ENCODE measurements at regions not wholly inside any gene's neighbourhood (a gene's known extent, or its start where the extent isn't known, plus 50 kb on each side); places are given as distances from the start of the nearest gene placed in this dataset.

- ATAC-seq (replicated peaks) = peak; percentile 54 to 59
- Mint-ChIP-seq H3K4me1 (peaks cover 0 to 7% of the 10 kb centered on the region in 2 donors), H3K27ac (no peak overlapping the region), H3K4me3 (no peak overlapping the region), H3K9me3 (no peaks in the 10 kb centered on the region), H3K27me3 (no peaks in the 10 kb centered on the region), H3K36me3 (no peaks in the 10 kb centered on the region)
- no peak for DNase-seq
Observed at GRCh38 chr13:103276775-103277498, 210.7 kb upstream of the SLC10A2 start.

- no peak overlapping the region for H3K27ac Mint-ChIP-seq
- ATAC-seq (replicated peaks) = no peak
- no peak overlapping the region for H3K4me3 Mint-ChIP-seq
Observed at GRCh38 chr13:103275722-103276121, 209.5 kb upstream of the SLC10A2 start.

GRCh38 chr13:103275081-103275480, 208.9 kb upstream of the SLC10A2 start:
- H3K4me3 Mint-ChIP-seq = no peak overlapping the region
- H3K4me1 Mint-ChIP-seq = peaks cover 0 to 7% of the 10 kb centered on the region in 2 donors
- no peaks in the 10 kb centered on the region for H3K9me3 Mint-ChIP-seq
- no peaks in the 10 kb centered on the region for H3K27me3 Mint-ChIP-seq
- no peak overlapping the region for H3K27ac Mint-ChIP-seq
- ATAC-seq (replicated peaks) = no peak
- H3K36me3 Mint-ChIP-seq = no peaks in the 10 kb centered on the region
- DNase-seq = no peak

More at GRCh38 chr13:103275722-103276121, 209.5 kb upstream of the SLC10A2 start:
- no peaks in the 10 kb centered on the region for H3K36me3 Mint-ChIP-seq
- no peaks in the 10 kb centered on the region for H3K9me3 Mint-ChIP-seq
- no peak for DNase-seq
- H3K4me1 Mint-ChIP-seq = peaks cover 0 to 7% of the 10 kb centered on the region in 2 donors
- H3K27me3 Mint-ChIP-seq = no peaks in the 10 kb centered on the region

GRCh38 chr13:103273825-103274224, 207.6 kb upstream of the SLC10A2 start:
- Mint-ChIP-seq H3K4me3 (no peak overlapping the region), H3K4me1 (peaks cover 0 to 7% of the 10 kb centered on the region in 2 donors), H3K36me3 (no peaks in the 10 kb centered on the region), H3K9me3 (peaks cover 0 to 2% of the 10 kb centered on the region in 2 donors), H3K27me3 (no peaks in the 10 kb centered on the region), H3K27ac (no peak overlapping the region)
- no peak for DNase-seq
- ATAC-seq (replicated peaks) = no peak

GRCh38 chr13:103272770-103273169, 206.6 kb upstream of the SLC10A2 start:
- DNase-seq (no peak), ATAC-seq (replicated peaks) (peak in 1 of 2 donors; percentile 34)
- Mint-ChIP-seq H3K4me3 (no peak overlapping the region), H3K36me3 (no peaks in the 10 kb centered on the region), H3K27me3 (no peaks in the 10 kb centered on the region), H3K27ac (no peak overlapping the region), H3K9me3 (peaks cover under 1 to 4% of the 10 kb centered on the region in 2 donors), H3K4me1 (peaks cover 0 to 7% of the 10 kb centered on the region in 2 donors)

GRCh38 chr13:103263448-103263847, 197.2 kb upstream of the SLC10A2 start:
- Mint-ChIP-seq H3K36me3 (no peaks in the 10 kb centered on the region), H3K27ac (no peak overlapping the region), H3K4me3 (no peak overlapping the region), H3K27me3 (no peaks in the 10 kb centered on the region), H3K9me3 (peaks cover 23 to 24% of the 10 kb centered on the region in 2 donors), H3K4me1 (no peaks in the 10 kb centered on the region)
- no peak for ATAC-seq (replicated peaks)
- DNase-seq = no peak

GRCh38 chr13:103255587-103256301, 189.5 kb upstream of the SLC10A2 start:
- H3K27ac Mint-ChIP-seq = no peak overlapping the region
- DNase-seq (no peak), ATAC-seq (replicated peaks) (no peak)
- H3K4me3 Mint-ChIP-seq = no peak overlapping the region
- no peaks in the 10 kb centered on the region for H3K4me1 Mint-ChIP-seq
- H3K9me3 Mint-ChIP-seq = peaks cover 6 to 11% of the 10 kb centered on the region in 2 donors
- no peaks in the 10 kb centered on the region for H3K27me3 Mint-ChIP-seq
- no peaks in the 10 kb centered on the region for H3K36me3 Mint-ChIP-seq

- ATAC-seq (replicated peaks) (no peak), DNase-seq (no peak)
- Mint-ChIP-seq H3K4me3 (no peak overlapping the region), H3K27me3 (no peaks in the 10 kb centered on the region), H3K4me1 (no peaks in the 10 kb centered on the region), H3K36me3 (no peaks in the 10 kb centered on the region), H3K27ac (no peak overlapping the region), H3K9me3 (peaks cover 7 to 11% of the 10 kb centered on the region in 2 donors)
Observed at GRCh38 chr13:103250071-103250470, 183.9 kb upstream of the SLC10A2 start.

- ATAC-seq (replicated peaks) = no peak
- no peaks in the 10 kb centered on the region for H3K36me3 Mint-ChIP-seq
- H3K4me3 Mint-ChIP-seq = no peak overlapping the region
- no peak for DNase-seq
- no peaks in the 10 kb centered on the region for H3K27me3 Mint-ChIP-seq
- no peak overlapping the region for H3K27ac Mint-ChIP-seq
- H3K4me1 Mint-ChIP-seq = no peaks in the 10 kb centered on the region
- H3K9me3 Mint-ChIP-seq = peaks cover 3% of the 10 kb centered on the region in 2 donors
Observed at GRCh38 chr13:103246581-103247200, 180.5 kb upstream of the SLC10A2 start.

- peaks cover 0 to 3% of the 10 kb centered on the region in 2 donors for H3K9me3 Mint-ChIP-seq
- H3K4me3 Mint-ChIP-seq = no peak overlapping the region
- H3K4me1 Mint-ChIP-seq = no peaks in the 10 kb centered on the region
- H3K36me3 Mint-ChIP-seq = no peaks in the 10 kb centered on the region
- ATAC-seq (replicated peaks) = no peak
- no peaks in the 10 kb centered on the region for H3K27me3 Mint-ChIP-seq
- H3K27ac Mint-ChIP-seq = no peak overlapping the region
- DNase-seq = no peak
Observed at GRCh38 chr13:103243495-103243894, 177.3 kb upstream of the SLC10A2 start.

- Mint-ChIP-seq H3K9me3 (peaks cover 4% of the 10 kb centered on the region in 2 donors), H3K4me1 (no peaks in the 10 kb centered on the region), H3K27me3 (no peaks in the 10 kb centered on the region), H3K4me3 (no peak overlapping the region), H3K36me3 (no peaks in the 10 kb centered on the region), H3K27ac (no peak overlapping the region)
- no peak for ATAC-seq (replicated peaks)
- no peak for DNase-seq
Observed at GRCh38 chr13:103238441-103238840, 172.2 kb upstream of the SLC10A2 start.

- Mint-ChIP-seq H3K4me1 (no peaks in the 10 kb centered on the region), H3K4me3 (no peak overlapping the region), H3K9me3 (peaks cover 15 to 16% of the 10 kb centered on the region in 2 donors), H3K27ac (no peak overlapping the region), H3K27me3 (no peaks in the 10 kb centered on the region), H3K36me3 (no peaks in the 10 kb centered on the region)
- DNase-seq = no peak
- no peak for ATAC-seq (replicated peaks)
Observed at GRCh38 chr13:103236213-103236612, 170.0 kb upstream of the SLC10A2 start.

GRCh38 chr13:103229674-103230073, 163.5 kb upstream of the SLC10A2 start:
- H3K9me3 Mint-ChIP-seq = peaks cover 19% of the 10 kb centered on the region in 2 donors
- H3K4me3 Mint-ChIP-seq = no peak overlapping the region
- H3K4me1 Mint-ChIP-seq = no peaks in the 10 kb centered on the region
- ATAC-seq (replicated peaks) (no peak), DNase-seq (no peak)
- no peaks in the 10 kb centered on the region for H3K36me3 Mint-ChIP-seq
- H3K27ac Mint-ChIP-seq = no peak overlapping the region
- H3K27me3 Mint-ChIP-seq = no peaks in the 10 kb centered on the region

- Mint-ChIP-seq H3K4me3 (no peak overlapping the region), H3K27ac (no peak overlapping the region), H3K27me3 (peaks cover 0 to 4% of the 10 kb centered on the region in 2 donors), H3K9me3 (peaks cover 0 to 2% of the 10 kb centered on the region in 2 donors), H3K36me3 (no peaks in the 10 kb centered on the region), H3K4me1 (no peaks in the 10 kb centered on the region)
- DNase-seq = no peak
- no peak for ATAC-seq (replicated peaks)
Observed at GRCh38 chr13:103224804-103225203, 158.6 kb upstream of the SLC10A2 start.
